ENCODE measurements at regions not wholly inside any gene's neighbourhood (a gene's known extent, or its start where the extent isn't known, plus 50 kb on each side); places are given as distances from the start of the nearest gene placed in this dataset.

GRCh38 chr21:41562101-41563000 lies 54.4 kb upstream of the TMPRSS2 start:
- no peak for DNase-seq

GRCh38 chr21:41561701-41562100 lies 53.7 kb upstream of the TMPRSS2 start:
- DNase-seq: no peak

GRCh38 chr21:41560661-41561158 lies 52.8 kb upstream of the TMPRSS2 start:
- DNase-seq: no peak

- DNase-seq: no peak
Measured at GRCh38 chr21:41559658-41560631, 52.0 kb upstream of the TMPRSS2 start.

GRCh38 chr21:41558842-41559241 lies 50.9 kb upstream of the TMPRSS2 start:
- no peak for DNase-seq

GRCh38 chr21:41557884-41558283 lies 49.9 kb upstream of the TMPRSS2 start:
- DNase-seq: no peak
